Fibroblast of lung (primary cell): ENCODE measurements at regions not wholly inside any gene's neighbourhood (a gene's known extent, or its start where the extent isn't known, plus 50 kb on each side); places are given as distances from the start of the nearest gene placed in this dataset.

Experiments used
- EZH2 ChIP-seq: IDR thresholded peaks from 2 replicates; pipeline ENCODE4 v1.5.1; 2012; ENCODE audit warnings: low read length, control low read depth, mild to moderate bottlenecking; ENCODE audit errors: missing control alignments
- TF ChIP-seq, protein P1 (sequence below), 2 donors: IDR thresholded peaks in 1 of 2; conservative IDR thresholded peaks in 1 of 2; 1 replicate in 1 of 2; 2 replicates in 1 of 2; pipeline ENCODE4 v1.5.1; 2011 to 2012; ENCODE audit warnings: low read length in 2 of 2, control low read depth in 1 of 2, inconsistent platforms in 1 of 2, low read depth in 1 of 2, mild to moderate bottlenecking in 1 of 2

DNA sequence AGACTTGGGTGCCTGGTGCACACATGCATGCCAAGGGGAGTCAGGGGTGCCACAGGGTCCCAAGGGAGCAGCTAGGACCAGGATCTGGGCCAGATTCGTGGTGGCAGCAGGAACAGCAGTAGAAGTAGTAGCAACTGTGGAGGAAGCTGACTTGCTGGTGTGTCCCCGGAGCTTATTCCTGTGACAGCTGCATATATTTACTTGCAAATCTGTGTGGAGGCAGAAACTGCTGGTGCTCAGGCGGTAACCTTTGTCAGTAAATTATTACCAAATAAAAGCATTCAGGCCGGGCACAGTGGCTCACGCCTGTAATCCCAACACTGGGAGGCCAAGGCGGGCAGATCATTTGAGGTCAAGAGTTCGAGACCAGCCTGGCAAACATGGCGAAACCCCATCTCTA is 67.4 kb upstream of the RAB18 start:
- TF ChIP-seq, protein P1, sequence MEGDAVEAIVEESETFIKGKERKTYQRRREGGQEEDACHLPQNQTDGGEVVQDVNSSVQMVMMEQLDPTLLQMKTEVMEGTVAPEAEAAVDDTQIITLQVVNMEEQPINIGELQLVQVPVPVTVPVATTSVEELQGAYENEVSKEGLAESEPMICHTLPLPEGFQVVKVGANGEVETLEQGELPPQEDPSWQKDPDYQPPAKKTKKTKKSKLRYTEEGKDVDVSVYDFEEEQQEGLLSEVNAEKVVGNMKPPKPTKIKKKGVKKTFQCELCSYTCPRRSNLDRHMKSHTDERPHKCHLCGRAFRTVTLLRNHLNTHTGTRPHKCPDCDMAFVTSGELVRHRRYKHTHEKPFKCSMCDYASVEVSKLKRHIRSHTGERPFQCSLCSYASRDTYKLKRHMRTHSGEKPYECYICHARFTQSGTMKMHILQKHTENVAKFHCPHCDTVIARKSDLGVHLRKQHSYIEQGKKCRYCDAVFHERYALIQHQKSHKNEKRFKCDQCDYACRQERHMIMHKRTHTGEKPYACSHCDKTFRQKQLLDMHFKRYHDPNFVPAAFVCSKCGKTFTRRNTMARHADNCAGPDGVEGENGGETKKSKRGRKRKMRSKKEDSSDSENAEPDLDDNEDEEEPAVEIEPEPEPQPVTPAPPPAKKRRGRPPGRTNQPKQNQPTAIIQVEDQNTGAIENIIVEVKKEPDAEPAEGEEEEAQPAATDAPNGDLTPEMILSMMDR (conservative IDR thresholded peaks at IDR 0.05 in 1 of 2, IDR thresholded peaks at IDR 0.05 in 1 of 2; ENCODE audit: low read depth in 1 of 2, low read length in 2 of 2), result no peak
- TF ChIP-seq EZH2, result no peak
